NCI-H524 treated with DMSO at 0.1 percent for 48 hours (cell line): ENCODE measurements at regions not wholly inside any gene's neighbourhood (a gene's known extent, or its start where the extent isn't known, plus 50 kb on each side); places are given as distances from the start of the nearest gene placed in this dataset.

Experiments used
- DNase-seq: peaks from one replicate; lab custom pipeline; 2025; lab: John Stamatoyannopoulos, UW

DNA sequence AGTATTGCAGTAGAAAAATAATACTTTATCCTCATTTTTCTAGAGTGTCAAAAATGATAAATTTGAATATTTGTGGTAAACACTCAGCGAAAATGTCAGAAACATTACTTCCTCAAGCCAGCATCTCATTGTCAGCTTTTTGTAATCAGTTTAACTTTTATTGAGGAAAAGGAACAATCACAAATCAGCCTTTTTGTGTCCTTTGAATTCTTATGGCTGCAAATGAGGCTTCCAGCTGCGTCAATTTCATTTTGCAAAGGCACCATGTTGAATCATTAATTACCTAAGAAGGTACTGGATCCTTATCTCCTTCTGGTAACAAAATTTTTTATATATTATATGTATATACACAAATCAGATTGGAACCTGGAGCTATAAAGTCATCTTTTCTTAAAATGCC is 442.6 kb upstream of the CPEB2 start:
- DNase-seq, result no peak

DNA sequence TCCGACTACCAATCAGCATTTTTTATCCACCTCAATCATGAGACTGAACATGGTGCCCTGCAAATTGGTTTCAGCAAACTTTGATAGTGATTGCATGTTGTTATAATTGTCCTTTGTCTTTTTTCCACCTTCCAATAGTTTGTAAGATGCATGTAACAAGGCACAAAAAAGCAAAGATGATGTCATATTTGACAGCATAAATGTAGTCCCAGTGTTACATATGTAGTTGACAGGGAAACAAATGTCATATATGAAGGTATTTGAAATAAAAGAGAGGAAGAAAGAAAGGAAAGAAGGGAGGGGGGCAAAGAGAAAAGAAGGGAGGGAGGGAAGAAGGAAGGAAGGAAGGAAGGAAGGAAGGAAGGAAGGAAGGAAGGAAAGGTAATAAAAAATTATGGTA is 441.7 kb upstream of the CPEB2 start:
- no peak for DNase-seq

DNA sequence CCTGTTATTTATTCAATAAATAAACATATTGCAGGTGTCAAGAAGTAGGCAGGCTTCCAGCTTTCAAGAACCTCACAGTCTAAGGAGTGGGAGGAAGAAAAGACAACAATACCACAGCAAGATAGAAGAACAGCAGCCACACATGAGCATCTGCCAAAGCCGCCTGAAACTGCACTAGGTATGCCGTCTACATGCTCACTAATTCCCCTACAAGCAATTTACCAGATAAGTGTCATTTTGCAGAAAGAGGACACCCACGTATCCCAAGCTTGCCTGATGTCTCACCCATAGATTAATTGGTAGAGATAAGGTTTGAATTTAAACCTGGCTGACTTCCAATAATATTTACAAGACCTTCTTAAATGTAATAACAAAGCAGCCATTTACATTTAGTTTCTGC is 439.4 kb upstream of the CPEB2 start:
- no peak for DNase-seq

DNA sequence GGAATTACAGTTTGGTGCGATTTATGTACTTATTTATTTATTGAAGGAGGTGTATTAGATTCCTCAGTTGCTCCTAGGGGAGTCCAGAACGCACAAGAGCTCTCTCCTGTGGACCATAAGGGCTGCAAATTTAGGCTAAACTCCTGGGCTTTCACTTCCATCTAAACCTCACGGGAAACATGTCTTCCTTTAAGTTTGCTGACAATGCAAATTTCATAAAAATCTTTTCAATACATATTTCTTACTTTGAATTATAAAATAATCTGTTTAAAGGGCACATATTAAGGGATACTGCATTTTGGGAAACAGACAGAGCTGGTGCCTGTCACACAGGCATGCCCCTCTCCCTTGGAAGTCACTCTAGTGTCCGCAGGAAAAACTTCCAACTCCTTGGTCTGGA is 438.0 kb upstream of the CPEB2 start:
- no peak for DNase-seq

DNA sequence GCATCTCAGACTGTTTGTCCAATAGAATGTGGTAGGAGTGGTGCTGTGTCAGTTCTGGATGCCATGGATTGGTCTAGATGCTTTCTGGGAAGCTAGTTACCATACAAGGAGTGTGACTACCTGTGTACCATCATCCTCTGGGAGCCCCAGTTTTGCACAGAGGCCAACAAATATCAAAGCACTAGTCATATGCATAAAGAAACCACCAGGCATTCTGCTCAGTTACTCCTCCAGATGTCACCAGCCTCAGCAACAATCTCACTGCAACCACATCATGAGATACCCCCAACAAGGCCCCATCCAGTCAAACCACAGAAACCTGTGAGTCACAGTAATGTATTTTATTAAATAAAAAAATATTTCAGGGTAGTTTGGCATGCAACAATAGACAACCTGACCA is 435.8 kb upstream of the CPEB2 start:
- DNase-seq, result no peak

DNA sequence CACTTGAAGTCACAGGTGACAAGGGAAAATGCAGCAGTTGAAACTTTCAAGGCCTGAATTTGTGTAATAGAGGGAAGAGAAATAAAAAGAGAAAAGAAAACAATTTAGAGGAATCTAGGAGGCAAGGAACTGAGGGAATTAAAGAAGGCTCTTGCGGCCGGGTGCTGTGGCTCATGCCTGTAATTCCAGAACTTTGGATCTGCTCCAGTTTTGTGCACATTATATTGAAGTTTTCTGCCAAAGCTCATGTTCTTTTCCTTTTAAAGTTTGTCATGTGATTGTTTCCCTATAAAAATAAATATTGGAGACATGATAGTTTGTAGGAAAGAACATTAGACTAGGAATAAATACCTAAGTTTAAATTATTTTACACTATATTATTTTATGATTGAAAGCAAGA is 433.9 kb upstream of the CPEB2 start:
- DNase-seq, result no peak

DNA sequence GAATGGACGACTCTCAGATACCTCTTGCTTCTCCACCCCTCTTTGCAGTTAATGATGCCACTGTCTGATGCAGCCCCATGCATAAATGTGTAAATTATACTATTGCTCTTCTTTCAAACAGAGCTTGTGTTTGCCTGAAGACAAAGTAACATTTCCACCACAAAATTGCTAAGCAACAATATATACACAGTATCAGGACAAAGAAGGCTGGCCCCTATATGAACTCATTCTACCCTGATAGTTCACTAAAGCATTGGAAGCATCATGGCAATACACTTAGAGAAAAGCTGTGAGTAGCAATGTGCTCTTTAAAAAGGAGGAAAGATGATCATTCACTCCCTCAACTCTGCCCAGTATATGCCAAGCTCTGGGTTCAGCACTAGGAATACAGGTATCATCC is 427.0 kb upstream of the CPEB2 start:
- no peak for DNase-seq

DNA sequence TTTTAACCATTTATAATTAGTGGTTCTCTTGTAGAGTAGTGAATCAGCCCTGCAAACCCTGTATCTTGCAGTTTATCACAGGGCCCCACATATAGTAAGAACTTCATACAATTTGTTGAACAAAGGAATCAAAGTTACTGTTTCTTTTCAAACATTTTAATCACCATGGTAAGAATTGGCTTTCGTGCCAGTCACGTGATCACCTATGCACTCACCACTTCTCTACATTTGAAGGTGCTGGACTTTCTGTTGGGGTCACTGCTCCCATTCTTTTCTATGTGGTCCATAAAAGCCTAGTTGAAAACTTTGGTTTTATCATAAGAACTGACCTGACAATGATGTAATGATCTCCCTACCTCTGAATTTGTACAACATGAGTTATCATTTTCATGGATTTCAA is 426.4 kb upstream of the CPEB2 start:
- DNase-seq, result no peak

DNA sequence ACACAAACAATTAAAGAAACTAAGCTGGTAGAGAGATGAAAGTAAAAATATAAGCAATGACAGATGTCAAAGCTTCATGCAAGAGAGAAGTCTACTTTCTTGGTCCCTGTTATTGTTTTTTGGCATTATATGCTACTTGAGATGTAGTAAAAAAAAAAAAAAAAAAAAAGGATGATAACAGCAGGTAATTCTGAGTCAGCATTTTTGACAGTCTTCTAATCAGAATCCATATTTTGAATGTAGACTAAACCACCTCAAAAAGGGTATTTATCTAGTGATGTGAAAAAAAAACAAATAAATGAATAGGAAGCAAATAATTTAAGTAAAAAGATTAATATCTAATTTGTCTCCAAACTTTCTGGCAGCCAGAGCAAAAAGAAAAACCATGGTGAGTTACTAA is 422.2 kb upstream of the CPEB2 start:
- DNase-seq, result no peak

DNA sequence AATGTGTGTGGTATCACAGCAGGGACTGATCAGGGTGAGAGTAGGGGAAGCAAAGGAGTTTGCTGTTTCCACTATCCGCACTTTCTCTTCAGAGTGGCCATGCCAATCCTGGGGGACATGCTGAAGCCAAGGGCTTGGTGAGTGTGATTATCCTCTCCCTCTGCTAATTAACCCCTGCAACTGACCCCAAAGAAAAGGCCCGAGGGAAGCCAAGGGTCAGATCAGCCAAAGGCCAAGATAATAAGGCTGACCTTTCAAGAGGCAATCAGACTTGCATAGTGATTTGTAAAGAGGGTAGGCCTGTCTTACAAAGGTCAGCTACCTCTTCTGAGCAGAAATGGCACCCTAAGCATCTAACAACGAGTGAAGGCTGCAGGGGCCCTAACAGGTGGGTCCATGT is 420.5 kb upstream of the CPEB2 start:
- DNase-seq, result no peak

DNA sequence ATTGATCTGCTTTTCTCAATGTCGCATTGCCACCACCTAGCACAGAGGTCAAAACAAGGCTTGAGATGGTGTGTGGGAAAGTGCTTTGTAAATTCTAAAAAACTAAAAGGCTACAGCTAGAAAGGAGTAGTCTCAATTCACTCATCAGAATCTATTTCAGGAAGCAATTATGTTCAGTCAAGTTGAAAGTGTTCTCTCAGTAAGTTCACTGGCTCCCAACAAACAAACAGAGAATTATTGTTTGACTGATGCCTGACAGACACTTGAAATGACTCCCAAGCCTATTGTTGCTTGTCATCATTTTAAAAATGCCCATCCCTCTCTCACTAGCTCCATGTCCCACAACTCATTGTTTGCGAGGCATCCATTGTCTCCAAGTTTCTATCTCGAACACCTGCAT is 419.6 kb upstream of the CPEB2 start:
- DNase-seq, result no peak

DNA sequence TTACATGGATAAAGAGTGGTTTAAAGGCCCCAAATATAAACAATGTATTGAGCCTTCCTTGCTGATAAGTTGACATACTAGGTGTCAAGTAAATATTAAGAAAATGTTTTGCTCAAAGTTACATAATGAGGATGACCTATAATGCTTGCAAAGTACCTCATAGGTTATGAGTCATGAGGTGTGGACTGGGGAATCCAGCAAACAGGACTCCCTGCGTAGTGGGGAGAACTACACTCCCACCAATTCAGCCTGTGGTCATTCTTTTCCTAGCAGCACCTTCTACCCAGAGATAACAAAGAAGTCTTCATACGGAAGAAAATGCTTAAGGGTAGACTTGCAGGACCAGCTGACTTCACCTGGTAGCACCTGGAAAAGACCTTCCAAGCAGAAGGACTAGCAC is 418.9 kb upstream of the CPEB2 start:
- no peak for DNase-seq

DNA sequence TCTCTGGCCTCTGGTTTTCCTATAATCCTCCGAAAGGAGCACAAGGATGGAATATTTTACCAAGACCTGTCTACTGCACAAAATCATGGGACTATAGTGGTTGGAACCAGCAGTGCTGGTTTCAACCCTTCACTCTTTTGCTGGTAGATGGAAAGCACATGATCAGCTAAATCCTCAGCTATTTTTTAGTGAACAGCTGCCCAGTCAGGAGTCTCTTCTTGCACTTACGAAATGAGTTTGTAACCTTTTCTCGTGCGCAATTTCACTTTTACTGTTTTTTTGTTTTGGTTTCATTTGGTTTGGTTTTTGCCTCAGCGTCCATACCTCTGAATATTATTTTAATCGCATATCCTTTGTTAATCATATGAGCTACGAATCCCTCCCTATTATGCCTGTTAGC is 418.5 kb upstream of the CPEB2 start:
- no peak for DNase-seq

DNA sequence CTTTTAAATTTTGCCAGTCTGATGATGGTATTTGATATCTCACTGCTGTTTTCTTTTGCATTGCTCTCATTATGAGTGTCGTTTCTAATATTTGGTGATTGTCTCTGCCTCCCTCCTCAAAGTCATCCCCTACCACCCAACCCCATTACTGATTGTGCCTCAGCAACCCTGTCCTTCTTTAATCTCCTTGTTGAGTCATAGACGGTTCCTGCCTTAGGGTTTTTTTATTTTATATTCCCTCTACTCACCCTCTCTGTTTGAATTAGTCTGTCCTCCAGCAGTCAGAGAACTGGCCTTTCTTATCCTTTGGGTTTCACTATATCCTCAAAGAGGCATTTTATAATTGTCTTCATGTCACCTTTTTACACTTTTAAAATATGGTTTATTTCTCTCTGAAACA is 409.3 kb upstream of the CPEB2 start:
- no peak for DNase-seq

DNA sequence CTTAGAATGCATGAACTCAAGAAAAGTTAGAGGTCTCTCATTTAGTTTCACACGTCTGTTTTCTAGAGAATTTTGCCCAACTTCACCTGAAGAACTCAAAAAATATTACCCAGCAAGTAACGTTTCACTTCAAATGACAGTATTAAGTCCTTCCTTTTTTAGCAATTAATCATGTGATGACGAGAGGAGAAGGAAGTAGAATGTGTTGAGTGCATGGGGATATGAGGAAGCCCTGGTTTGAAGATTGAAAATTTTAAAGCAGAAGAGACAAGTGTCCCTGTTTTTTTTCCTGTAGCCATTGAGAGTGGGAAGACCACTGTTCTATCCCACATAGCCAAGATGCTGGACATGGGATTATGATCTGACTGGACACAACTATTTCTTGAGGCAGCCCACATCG is 406.3 kb upstream of the CPEB2 start:
- no peak for DNase-seq

DNA sequence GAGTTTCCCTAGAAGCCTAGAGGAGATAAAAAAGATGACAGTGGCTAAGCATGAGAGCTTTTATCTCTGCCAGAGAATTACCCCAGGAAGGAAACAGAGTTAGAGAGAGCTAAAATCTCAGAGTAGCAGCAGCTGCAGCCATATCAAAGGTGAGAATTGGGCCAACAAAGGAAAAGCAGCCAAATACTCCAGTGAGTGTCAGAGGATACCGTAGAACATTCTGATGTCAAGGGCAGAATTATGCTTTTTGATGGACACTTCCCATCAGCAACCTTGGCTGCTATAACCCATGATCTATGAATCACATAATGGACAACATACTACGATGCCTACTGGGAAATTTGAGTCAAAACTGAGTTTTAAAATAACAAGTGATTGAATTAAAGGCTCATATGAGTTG is 405.8 kb upstream of the CPEB2 start:
- DNase-seq, result no peak

DNA sequence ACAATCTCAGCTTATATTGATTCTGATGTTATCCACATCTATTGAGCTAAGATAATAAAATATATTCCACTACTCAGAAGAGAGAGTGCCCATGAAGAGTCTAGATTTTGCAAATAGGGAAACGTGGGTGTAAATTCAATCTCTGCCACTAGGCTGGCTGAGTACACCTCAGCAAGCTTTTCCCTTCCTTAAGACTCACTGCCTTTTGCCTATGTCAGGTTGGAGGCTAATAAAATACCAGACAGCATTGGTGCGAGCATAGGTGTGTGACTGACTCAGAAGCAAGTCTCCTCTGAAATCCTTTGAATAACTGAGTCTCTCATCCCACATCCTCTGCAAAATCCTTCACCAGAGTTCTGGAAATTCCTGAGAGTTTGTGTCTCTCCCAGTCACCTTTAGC is 405.4 kb upstream of the CPEB2 start:
- no peak for DNase-seq

DNA sequence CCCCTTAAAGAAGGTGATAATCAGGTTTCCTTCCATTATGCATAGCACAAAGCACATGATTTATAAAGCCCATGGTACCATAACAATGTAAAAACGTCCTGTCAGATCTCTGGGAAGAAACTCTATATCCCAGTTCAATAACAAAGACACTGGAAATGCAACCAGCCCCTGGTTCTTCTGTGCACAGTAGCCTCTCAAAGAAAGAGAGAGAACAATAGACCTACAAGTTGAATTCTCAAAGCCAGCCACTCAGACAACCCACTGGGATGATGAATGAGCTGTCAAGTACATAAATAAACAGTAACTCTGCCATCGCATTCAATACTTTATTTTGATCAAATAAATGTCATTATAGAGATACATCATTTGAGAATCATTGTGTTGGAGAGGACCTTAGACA is 400.1 kb upstream of the CPEB2 start:
- no peak for DNase-seq

DNA sequence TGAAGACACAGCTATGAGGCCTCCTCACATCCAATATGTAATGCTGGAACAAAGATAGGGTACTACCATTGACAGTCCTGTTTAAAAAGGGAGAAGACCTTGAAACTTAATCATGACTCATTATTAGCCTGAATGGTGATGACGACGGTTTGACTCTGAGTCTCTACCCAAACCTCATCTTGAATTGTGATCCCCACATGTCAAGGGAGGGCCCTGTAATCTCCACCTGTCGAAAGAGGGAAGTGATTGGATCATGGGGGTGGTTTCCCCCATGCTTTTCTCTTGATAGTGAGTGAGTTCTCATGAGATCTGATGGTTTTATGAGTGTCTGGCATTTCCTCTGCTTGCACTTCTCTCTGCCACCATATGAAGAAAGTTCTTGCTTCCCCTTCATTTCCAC is 395.3 kb upstream of the CPEB2 start:
- DNase-seq, result no peak

DNA sequence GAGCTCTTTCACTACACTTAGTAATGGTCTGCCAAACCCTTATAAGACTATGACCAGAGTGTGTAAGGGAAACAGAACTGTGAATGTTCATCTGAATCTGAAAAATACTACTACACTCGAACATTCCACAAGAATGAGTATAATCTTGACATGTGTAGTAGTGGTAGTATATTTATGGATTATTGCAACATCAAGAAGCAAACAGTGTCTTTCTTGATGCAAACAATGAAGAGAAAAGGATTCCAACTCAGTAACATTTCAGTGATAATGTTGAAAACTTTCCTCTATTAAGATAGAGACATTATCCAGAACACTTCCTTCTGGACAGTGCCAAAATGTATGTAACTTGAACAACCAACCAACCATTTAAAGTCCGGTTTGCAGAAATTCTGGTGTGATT is 394.7 kb upstream of the CPEB2 start:
- DNase-seq, result no peak

DNA sequence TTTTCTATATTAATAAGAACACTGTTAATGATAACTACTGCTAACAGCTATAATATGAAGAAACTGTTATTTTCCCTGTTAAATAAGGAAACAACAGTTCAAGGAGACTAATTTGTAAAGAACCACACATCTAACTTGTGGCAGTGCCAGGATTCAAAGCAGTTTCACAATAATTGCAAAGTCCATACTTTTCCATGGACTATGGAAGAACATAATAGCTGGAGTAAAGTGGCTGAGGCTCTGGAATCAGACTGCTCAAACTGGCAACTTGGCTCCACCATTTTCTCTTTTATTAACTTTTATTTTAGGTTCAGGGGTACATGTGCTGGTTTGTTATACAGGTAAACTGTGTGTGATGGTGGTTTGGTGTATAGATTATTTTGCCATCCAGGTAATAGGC is 393.7 kb upstream of the CPEB2 start:
- DNase-seq, result no peak

DNA sequence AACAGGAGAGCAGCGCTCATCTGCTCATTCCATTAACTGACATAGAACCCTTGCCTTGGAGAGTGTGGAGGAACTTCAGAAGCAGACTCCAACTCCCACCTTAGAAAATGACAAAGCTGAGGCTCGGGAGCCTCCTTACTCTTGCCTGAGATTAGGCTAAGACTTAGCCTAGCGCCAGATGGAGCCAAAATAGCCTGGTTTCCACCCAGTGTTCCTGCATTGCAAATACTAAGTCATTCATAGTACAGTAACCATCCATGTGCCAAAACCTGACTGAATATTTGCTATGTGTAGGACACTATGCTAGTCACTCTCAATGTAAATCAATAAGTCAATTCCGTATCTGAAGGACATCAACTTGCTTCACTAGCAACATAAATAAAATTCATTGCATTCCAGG is 387.4 kb upstream of the CPEB2 start:
- no peak for DNase-seq

DNA sequence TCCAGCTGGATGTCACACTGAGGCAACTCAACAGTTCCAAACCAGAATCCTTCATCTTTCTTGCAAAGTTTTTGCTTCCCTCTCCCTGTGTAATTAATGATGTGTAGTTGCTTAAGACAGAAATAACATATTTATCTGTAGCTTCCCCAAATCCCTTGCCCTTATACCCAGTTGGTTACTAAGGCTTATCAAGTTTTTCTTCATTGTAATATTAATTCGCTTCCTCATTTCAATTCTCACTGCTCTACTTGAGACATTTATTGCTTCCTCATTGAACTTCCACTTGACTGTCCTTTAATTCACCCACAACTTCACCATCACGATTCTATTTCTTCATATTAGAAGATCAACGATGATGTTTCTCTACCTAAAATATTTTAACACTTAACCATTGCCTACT is 386.6 kb upstream of the CPEB2 start:
- DNase-seq, result no peak

DNA sequence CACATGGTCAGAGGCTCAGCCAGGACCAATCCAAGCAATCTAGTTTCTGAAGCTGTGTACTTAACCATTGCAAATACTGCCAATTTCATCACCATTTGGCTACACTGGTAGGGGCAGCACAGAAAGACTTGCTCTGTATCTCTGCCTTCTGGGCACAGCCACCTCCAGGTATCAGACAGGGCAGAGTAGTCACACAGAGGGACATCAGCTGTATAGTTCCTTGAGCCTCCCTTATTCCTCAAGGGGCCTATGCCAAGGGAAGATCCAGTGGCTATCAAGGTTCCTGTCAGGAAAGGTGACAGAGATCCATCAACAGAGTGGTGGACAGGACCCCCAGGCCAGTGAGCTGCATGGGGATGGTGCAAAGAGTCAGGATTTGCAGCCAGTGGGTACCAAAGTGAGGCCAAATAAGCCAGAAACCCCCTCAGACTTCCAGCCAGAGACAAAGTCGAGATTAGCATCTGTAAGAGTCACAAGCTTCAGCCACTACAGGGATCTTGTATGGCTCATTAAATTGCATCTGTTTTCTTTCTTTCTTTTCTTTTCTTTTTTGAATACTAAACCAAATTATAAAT is 381.6 kb upstream of the CPEB2 start:
- no peak for DNase-seq
